ENCODE measurements at regions not wholly inside any gene's neighbourhood (a gene's known extent, or its start where the extent isn't known, plus 50 kb on each side); places are given as distances from the start of the nearest gene placed in this dataset.

- TF ChIP-seq CTCF (IDR thresholded peaks at IDR 0.05) (no peak), POLR2AphosphoS5 (IDR thresholded peaks at IDR 0.05) (no peak), EP300 (IDR thresholded peaks at IDR 0.05) (no peak)
Observed at GRCh38 chr16:79533292-79533691, 67.2 kb downstream of the MAF start.
